Testis (tissue), 2 donors: ENCODE measurements at regions not wholly inside any gene's neighbourhood (a gene's known extent, or its start where the extent isn't known, plus 50 kb on each side); places are given as distances from the start of the nearest gene placed in this dataset.

Experiments used
- DNase-seq: peaks from one replicate; pipeline ENCODE4 v3.0.0-alpha.2; 2019
- H3K27ac ChIP-seq, 2 donors: fragments of 200-600 bp; sonication (generic); one replicate each; pipeline ENCODE4 v1.5.1; 2019
- H3K27me3 ChIP-seq: fragments of 200-600 bp; sonication (generic); one replicate; pipeline ENCODE4 v1.5.1; 2019
- H3K36me3 ChIP-seq: fragments of 200-600 bp; sonication (generic); one replicate; pipeline ENCODE4 v1.5.1; 2017; ENCODE audit warnings: low read depth; ENCODE audit errors: missing control alignments
- H3K4me1 ChIP-seq: fragments of 200-600 bp; sonication (generic); one replicate; pipeline ENCODE4 v1.5.1; 2019
- H3K4me3 ChIP-seq, 2 donors: fragments of 200-600 bp; sonication (generic); one replicate each; pipeline ENCODE4 v1.5.1; 2017 to 2019
- H3K9me3 ChIP-seq: fragments of 200-600 bp; sonication (generic); one replicate; pipeline ENCODE4 v1.5.1; 2017
- CTCF ChIP-seq, 3 experiments: fragments of 450-650 bp in 2 of 3; fragments of 200-600 bp in 1 of 3; sonication (generic) in 1 of 3; IDR thresholded peaks; one replicate each; pipeline ENCODE4 v1.5.1; 2016 to 2019; ENCODE audit warnings: antibody characterized with exemption in 3 of 3, mild to moderate bottlenecking in 2 of 3, moderate library complexity in 1 of 3
- POLR2A ChIP-seq: fragments of 450-650 bp; IDR thresholded peaks from one replicate; pipeline ENCODE4 v1.6.1; 2017; ENCODE audit warnings: antibody characterized with exemption, mild to moderate bottlenecking, moderate library complexity
- WGBS, 2 donors: methylation state at CpG; one replicate each; pipeline ENCODE4 v1.1.5; 2018; 5-methylcytosine and 5-hydroxymethylcytosine counted together
- intact Hi-C: fragments of 100-400 bp; cut with DNase I; formaldehyde crosslinking; loops from one replicate; pipeline ENCODE4 v1.15.1; 2023; ENCODE audit warnings: low total_unique reads

- WGBS, 2 donors, result 62 to 73% methylated on average over 5 of the region's 5 CpGs
Observed at GRCh38 chr4:24743206-24743605, 52.2 kb upstream of the SOD3 start.

GRCh38 chr4:24743927-24744326 lies 51.4 kb upstream of the SOD3 start:
- TF ChIP-seq POLR2A (no peak), CTCF (IDR thresholded peaks at IDR 0.05) (no peak)
- peak; percentile 60 for DNase-seq
- peak overlapping the region in 1 of 2 donors; percentile 51 for H3K27ac ChIP-seq

More at GRCh38 chr4:24743206-24743605, 52.2 kb upstream of the SOD3 start:
- no peaks in the 10 kb centered on the region for H3K27me3 ChIP-seq
- no peaks in the 10 kb centered on the region for H3K9me3 ChIP-seq
- no peaks in the 10 kb centered on the region for H3K4me1 ChIP-seq
- intact Hi-C loops, result no loop called here
- H3K27ac ChIP-seq, result no peak overlapping the region
- DNase-seq, result peak; percentile 22
- no peaks in the 10 kb centered on the region for H3K36me3 ChIP-seq
- H3K4me3 ChIP-seq, result no peak overlapping the region
- TF ChIP-seq POLR2A, result no peak
- no peak for TF ChIP-seq CTCF (IDR thresholded peaks at IDR 0.05)

GRCh38 chr4:24745172-24745895 lies 50.0 kb upstream of the SOD3 start:
- no peak for DNase-seq
- intact Hi-C loops, result no loop called here
- H3K27me3 ChIP-seq, result no peaks in the 10 kb centered on the region
- H3K27ac ChIP-seq, result no peak overlapping the region
- no peak overlapping the region for H3K4me3 ChIP-seq
- WGBS, 2 donors, result 90 to 96% methylated on average over 5 of the region's 5 CpGs
- TF ChIP-seq POLR2A (no peak), CTCF (IDR thresholded peaks at IDR 0.05) (no peak)
- H3K36me3 ChIP-seq, result no peaks in the 10 kb centered on the region
- H3K4me1 ChIP-seq, result peaks cover 4% of the 10 kb centered on the region
- no peaks in the 10 kb centered on the region for H3K9me3 ChIP-seq

More at GRCh38 chr4:24743927-24744326, 51.4 kb upstream of the SOD3 start:
- intact Hi-C loops, result no loop called here
- 49 to 56% methylated on average over 5 of the region's 5 CpGs for WGBS, 2 donors
- Histone ChIP-seq H3K27me3 (no peaks in the 10 kb centered on the region), H3K36me3 (no peaks in the 10 kb centered on the region), H3K9me3 (no peaks in the 10 kb centered on the region), H3K4me3 (no peak overlapping the region), H3K4me1 (peaks cover under 1% of the 10 kb centered on the region)
